A673 (cell line): ENCODE measurements at regions not wholly inside any gene's neighbourhood (a gene's known extent, or its start where the extent isn't known, plus 50 kb on each side); places are given as distances from the start of the nearest gene placed in this dataset.

Experiments used
- BruUV-seq: library from RNA; stranded (reverse); fragments of 400-500 nt; replicated peaks from 2 replicates; lab custom pipeline; 2021; lab: Mats Ljungman, UMichigan
- CTCF ChIA-PET: fragments of 300-600 bp; sonication (Branson Sonifier 250); formaldehyde crosslinking; loops from one replicate; lab custom pipeline; 2022; ENCODE audit warnings: antibody characterized with exemption; lab: Charles Lee
- POLR2A ChIA-PET: fragments of 300-600 bp; sonication (Branson Sonifier 250); formaldehyde crosslinking; loops from one replicate; lab custom pipeline; 2022; ENCODE audit warnings: antibody characterized with exemption; ENCODE audit not compliant: low non-redundant PET; lab: Charles Lee
- DNase-seq: peaks from one replicate; pipeline ENCODE4 v3.0.0-alpha.2; 2015; ENCODE audit warnings: low spot score
- H3K27ac ChIP-seq: fragments of 200-600 bp; sonication (generic); 2 replicates; pipeline ENCODE4 v1.5.1; 2016; ENCODE audit warnings: mixed run types, low read depth, mild to moderate bottlenecking, mixed read lengths, antibody characterized with exemption, low read length; ENCODE audit not compliant: poor library complexity, severe bottlenecking
- H3K27me3 ChIP-seq: fragments of 200-600 bp; sonication (generic); replicated peaks from 2 replicates; pipeline ENCODE4 v1.6.1; 2017; ENCODE audit warnings: mixed run types, low read depth, mild to moderate bottlenecking, mixed read lengths, antibody characterized with exemption, low read length; ENCODE audit not compliant: insufficient read depth, poor library complexity
- H3K36me3 ChIP-seq: fragments of 200-600 bp; sonication (generic); 2 replicates; pipeline ENCODE4 v1.6.1; 2016; ENCODE audit warnings: mixed run types, mild to moderate bottlenecking, mixed read lengths, antibody characterized with exemption, low read length; ENCODE audit not compliant: insufficient read depth, poor library complexity, severe bottlenecking
- H3K4me1 ChIP-seq: fragments of 200-600 bp; sonication (generic); 2 replicates; pipeline ENCODE4 v1.6.1; 2017; ENCODE audit warnings: mixed run types, mild to moderate bottlenecking, mixed read lengths, antibody characterized with exemption, low read length; ENCODE audit not compliant: insufficient read depth, poor library complexity, severe bottlenecking
- H3K4me3 ChIP-seq: fragments of 200-600 bp; sonication (generic); 2 replicates; pipeline ENCODE4 v1.5.1; 2016; ENCODE audit warnings: low read depth, mixed run types, mild to moderate bottlenecking, mixed read lengths, low read length; ENCODE audit not compliant: poor library complexity, severe bottlenecking
- H3K9me3 ChIP-seq: fragments of 200-600 bp; sonication (generic); 2 replicates; pipeline ENCODE4 v1.6.1; 2016; ENCODE audit warnings: mixed run types, low read depth, mild to moderate bottlenecking, mixed read lengths, antibody characterized with exemption, low read length; ENCODE audit not compliant: poor library complexity, severe bottlenecking
- CTCF ChIP-seq: fragments of 300-800, 200-600 bp; sonication (generic); conservative IDR thresholded peaks from 2 replicates; pipeline ENCODE4 v1.5.1; 2017; ENCODE audit warnings: low read depth, mild to moderate bottlenecking, antibody characterized with exemption, low read length, moderate library complexity, mixed read lengths
- EZH2 ChIP-seq: fragments of 200-600 bp; sonication (generic); IDR thresholded peaks from 2 replicates; pipeline ENCODE4 v1.6.1; 2017; ENCODE audit warnings: borderline replicate concordance, low read depth, mild to moderate bottlenecking, mixed read lengths, antibody characterized with exemption, low read length; ENCODE audit not compliant: poor library complexity, severe bottlenecking
- intact Hi-C: fragments of 100-400 bp; cut with micrococcal nuclease; formaldehyde crosslinking; loops from one replicate; pipeline ENCODE4 v1.10.0; 2022; ENCODE audit not compliant: unreplicated experiment

GRCh38 chr2:16114836-16115235 lies 174.5 kb downstream of the MYCN start:
- no peak for DNase-seq
- Histone ChIP-seq H3K4me1 (no peaks in the 10 kb centered on the region), H3K9me3 (no peaks in the 10 kb centered on the region), H3K27ac (no peak overlapping the region), H3K27me3 (no peaks in the 10 kb centered on the region), H3K36me3 (no peaks in the 10 kb centered on the region), H3K4me3 (no peak overlapping the region)
- no TSS peak for BruUV-seq
- intact Hi-C loops: loop anchor here (5.0 kb wide), 1 partner anchor 382 kb away; no protein-coding TSS in a partner anchor
- TF ChIP-seq CTCF (no peak), EZH2 (no peak)
- POLR2A ChIA-PET: no interaction called here
- CTCF ChIA-PET: no interaction called here

GRCh38 chr2:16114070-16114469 lies 173.7 kb downstream of the MYCN start:
- POLR2A ChIA-PET: no interaction called here
- TF ChIP-seq CTCF (no peak), EZH2 (no peak)
- Histone ChIP-seq H3K36me3 (no peaks in the 10 kb centered on the region), H3K4me1 (no peaks in the 10 kb centered on the region), H3K4me3 (no peak overlapping the region), H3K9me3 (no peaks in the 10 kb centered on the region), H3K27ac (no peak overlapping the region), H3K27me3 (no peaks in the 10 kb centered on the region)
- intact Hi-C loops: loop anchor here (5.0 kb wide), 1 partner anchor 383 kb away; no protein-coding TSS in a partner anchor
- no peak for DNase-seq
- CTCF ChIA-PET: no interaction called here
- no TSS peak for BruUV-seq

GRCh38 chr2:16113568-16113967 lies 173.2 kb downstream of the MYCN start:
- H3K36me3 ChIP-seq: no peaks in the 10 kb centered on the region
- DNase-seq: no peak
- H3K4me1 ChIP-seq: no peaks in the 10 kb centered on the region
- no peak for TF ChIP-seq CTCF
- TF ChIP-seq EZH2: no peak
- BruUV-seq: no TSS peak
- intact Hi-C loops: loop anchor here (5.0 kb wide), 1 partner anchor 384 kb away; no protein-coding TSS in a partner anchor
- H3K9me3 ChIP-seq: no peaks in the 10 kb centered on the region
- H3K27ac ChIP-seq: no peak overlapping the region
- POLR2A ChIA-PET: no interaction called here
- CTCF ChIA-PET: no interaction called here
- no peaks in the 10 kb centered on the region for H3K27me3 ChIP-seq
- H3K4me3 ChIP-seq: no peak overlapping the region
